Ovary (tissue), 3 donors: ENCODE measurements at regions not wholly inside any gene's neighbourhood (a gene's known extent, or its start where the extent isn't known, plus 50 kb on each side); places are given as distances from the start of the nearest gene placed in this dataset.
"Not testable (repeated sequence)": the region's sequence is repeated elsewhere in the genome, so short reads cannot be mapped to it uniquely, and the experiment has no call there.

Source experiments
- EP300 ChIP-seq: sonication (generic); formaldehyde crosslinking; IDR thresholded peaks from one replicate; pipeline ENCODE4 v1.6.1; 2017; ENCODE audit warnings: antibody characterized with exemption
- POLR2A ChIP-seq: fragments of 450-650 bp; IDR thresholded peaks from one replicate; pipeline ENCODE4 v1.6.1; 2017; ENCODE audit warnings: antibody characterized with exemption, mild to moderate bottlenecking, moderate library complexity
- TF ChIP-seq, protein P1 (sequence below), 3 donors: fragments of 450-650 bp in 2 of 3; fragments of 200-600 bp in 1 of 3; IDR thresholded peaks; one replicate each; pipeline versions ENCODE4 v1.5.1 to v1.8.0; 2016 to 2022; ENCODE audit warnings: antibody characterized with exemption in 3 of 3, mild to moderate bottlenecking in 1 of 3
- donor health status: DM: no; HTN: no; CAD: no.

DNA sequence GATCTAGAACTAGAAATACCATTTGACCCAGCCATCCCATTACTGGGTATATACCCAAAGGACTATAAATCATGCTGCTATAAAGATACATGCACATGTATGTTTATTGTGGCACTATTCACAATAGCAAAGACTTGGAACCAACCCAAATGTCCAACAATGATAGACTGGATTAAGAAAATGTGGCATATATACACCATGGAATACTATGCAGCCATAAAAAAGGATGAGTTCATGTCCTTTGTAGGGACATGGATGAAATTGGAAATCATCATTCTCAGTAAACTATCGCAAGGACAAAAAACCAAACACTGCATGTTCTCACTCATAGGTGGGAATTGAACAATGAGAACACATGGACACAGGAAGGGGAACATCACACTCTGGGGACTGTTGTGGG lies 178.3 kb upstream of the XIST start:
- TF ChIP-seq, protein P1, sequence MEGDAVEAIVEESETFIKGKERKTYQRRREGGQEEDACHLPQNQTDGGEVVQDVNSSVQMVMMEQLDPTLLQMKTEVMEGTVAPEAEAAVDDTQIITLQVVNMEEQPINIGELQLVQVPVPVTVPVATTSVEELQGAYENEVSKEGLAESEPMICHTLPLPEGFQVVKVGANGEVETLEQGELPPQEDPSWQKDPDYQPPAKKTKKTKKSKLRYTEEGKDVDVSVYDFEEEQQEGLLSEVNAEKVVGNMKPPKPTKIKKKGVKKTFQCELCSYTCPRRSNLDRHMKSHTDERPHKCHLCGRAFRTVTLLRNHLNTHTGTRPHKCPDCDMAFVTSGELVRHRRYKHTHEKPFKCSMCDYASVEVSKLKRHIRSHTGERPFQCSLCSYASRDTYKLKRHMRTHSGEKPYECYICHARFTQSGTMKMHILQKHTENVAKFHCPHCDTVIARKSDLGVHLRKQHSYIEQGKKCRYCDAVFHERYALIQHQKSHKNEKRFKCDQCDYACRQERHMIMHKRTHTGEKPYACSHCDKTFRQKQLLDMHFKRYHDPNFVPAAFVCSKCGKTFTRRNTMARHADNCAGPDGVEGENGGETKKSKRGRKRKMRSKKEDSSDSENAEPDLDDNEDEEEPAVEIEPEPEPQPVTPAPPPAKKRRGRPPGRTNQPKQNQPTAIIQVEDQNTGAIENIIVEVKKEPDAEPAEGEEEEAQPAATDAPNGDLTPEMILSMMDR (IDR thresholded peaks at IDR 0.05), result not testable (repeated sequence)
- TF ChIP-seq POLR2A, EP300: not testable (repeated sequence)
